A549 (cell line): ENCODE measurements at regions not wholly inside any gene's neighbourhood (a gene's known extent, or its start where the extent isn't known, plus 50 kb on each side); places are given as distances from the start of the nearest gene placed in this dataset.

ENCODE experiments used
- BHLHE40 ChIP-seq: IDR thresholded peaks from 2 replicates; pipeline ENCODE4 v1.6.1; 2012; ENCODE audit warnings: low read depth, low read length, inconsistent platforms
- CTCF ChIP-seq: fragments of >200 bp; sonication (Bioruptor Twin); formaldehyde crosslinking; IDR thresholded peaks from 3 replicates; pipeline ENCODE4 v1.5.1; 2016
- ELK1 ChIP-seq: fragments of 150-350 bp; IDR thresholded peaks from 2 replicates; pipeline ENCODE4 v1.6.1; 2014; ENCODE audit warnings: low read depth, mild to moderate bottlenecking, low read length
- EP300 ChIP-seq, 2 experiments: fragments of >200 bp; sonication (Bioruptor Twin); formaldehyde crosslinking; IDR thresholded peaks; 2 replicates in 1 of 2; 3 replicates in 1 of 2; pipeline ENCODE4 v1.6.1; 2016 to 2017
- KDM5A ChIP-seq: fragments of 200-600 bp; sonication (generic); IDR thresholded peaks from 2 replicates; pipeline ENCODE4 v1.6.1; 2016; ENCODE audit warnings: antibody characterized with exemption, mild to moderate bottlenecking
- MAZ ChIP-seq: fragments of 150-350 bp; IDR thresholded peaks from 2 replicates; pipeline ENCODE4 v1.6.1; 2014; ENCODE audit warnings: antibody characterized with exemption, low read depth, low read length, borderline replicate concordance
- NFE2L2 ChIP-seq: fragments of 150-350 bp; conservative IDR thresholded peaks from 2 replicates; pipeline ENCODE4 v1.6.1; 2014; ENCODE audit warnings: low read length
- POLR2A ChIP-seq: IDR thresholded peaks from 2 replicates; pipeline ENCODE4 v1.6.1; 2012; ENCODE audit warnings: mild to moderate bottlenecking, low read length
- POLR2AphosphoS2 ChIP-seq: conservative IDR thresholded peaks from 2 replicates; pipeline ENCODE4 v1.6.1; 2012; ENCODE audit warnings: low read length, improper control_type of control experiment, inconsistent platforms
- RCOR1 ChIP-seq: fragments of 150-350 bp; IDR thresholded peaks from 2 replicates; pipeline ENCODE4 v1.6.1; 2014; ENCODE audit warnings: antibody characterized with exemption, low read length, low read depth
- REST ChIP-seq: fragments of 200-600 bp; sonication (generic); IDR thresholded peaks from 2 replicates; pipeline ENCODE4 v1.6.1; 2016; ENCODE audit warnings: antibody characterized with exemption, mild to moderate bottlenecking, moderate library complexity

- no peak for TF ChIP-seq CTCF
- no peak for TF ChIP-seq MAZ
- no peak for TF ChIP-seq REST
- no peak for TF ChIP-seq POLR2AphosphoS2
- TF ChIP-seq RCOR1 = no peak
- no peak for TF ChIP-seq POLR2A
- TF ChIP-seq EP300 (IDR thresholded peaks at IDR 0.05) = no peak
- no peak for TF ChIP-seq KDM5A
- TF ChIP-seq NFE2L2 = no peak
- TF ChIP-seq ELK1 = no peak
- no peak for TF ChIP-seq BHLHE40
These were observed 594.3 kb upstream of the PCDH7 start for GRCh38 chr4:30125868-30126267.
